ENCODE measurements at regions not wholly inside any gene's neighbourhood (a gene's known extent, or its start where the extent isn't known, plus 50 kb on each side); places are given as distances from the start of the nearest gene placed in this dataset.

DNA sequence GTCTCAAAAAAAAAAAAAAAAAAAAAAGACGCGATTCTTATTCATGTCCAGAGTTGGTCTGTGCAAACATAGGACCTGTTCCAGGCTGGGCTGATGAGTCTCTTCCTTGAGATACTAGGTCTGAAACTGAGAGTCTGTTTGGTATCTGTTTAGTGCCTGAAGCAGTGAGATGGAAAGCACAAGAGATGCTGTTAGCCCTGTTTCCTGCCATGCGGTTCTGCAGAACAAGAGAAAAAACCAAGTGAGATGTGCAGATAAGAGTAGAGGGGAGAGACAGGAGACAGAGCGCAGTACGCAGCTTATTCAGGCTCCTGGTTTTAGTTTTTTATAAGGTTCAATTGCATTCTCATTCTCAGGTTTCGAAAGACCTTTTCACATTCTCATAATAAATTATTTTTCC, 85.8 kb upstream of the PRKCQ start:
- TF ChIP-seq CTCF (IDR thresholded peaks at IDR 0.05; ENCODE audit: poor library complexity) (no peak), EZH2 (IDR thresholded peaks at IDR 0.05; ENCODE audit: borderline replicate concordance) (no peak), EZH2phosphoT487 (IDR thresholded peaks at IDR 0.05; ENCODE audit: low read depth, severe bottlenecking, unreplicated experiment) (no peak)
